ENCODE measurements at regions not wholly inside any gene's neighbourhood (a gene's known extent, or its start where the extent isn't known, plus 50 kb on each side); places are given as distances from the start of the nearest gene placed in this dataset.

GRCh38 chr5:28488752-28489151 is 1450.4 kb upstream of the CDH9 start:
- Histone ChIP-seq H4K91ac (ENCODE audit: low read depth, low read length) (no peak overlapping the region), H3K79me1 (ENCODE audit: low read length) (no peaks in the 10 kb centered on the region), H2BK5ac (ENCODE audit: low read depth, low read length, poor library complexity) (no peak overlapping the region), H3K4me3 (ENCODE audit: low read depth, low read length) (no peak overlapping the region), H2BK12ac (ENCODE audit: low read length) (no peak overlapping the region), H3K79me2 (ENCODE audit: control insufficient read depth, insufficient read depth, low read length, poor library complexity) (no peaks in the 10 kb centered on the region), H4K8ac (ENCODE audit: low read depth, low read length) (no peak overlapping the region), H3K9me3 (ENCODE audit: insufficient read depth, low read depth, low read length) (no peaks in the 10 kb centered on the region), H3K18ac (ENCODE audit: low read length) (no peak overlapping the region), H3K36me3 (ENCODE audit: control insufficient read depth in 1 of 2, insufficient read depth in 2 of 2, low read length in 2 of 2) (no peaks in the 10 kb centered on the region), H2BK120ac (ENCODE audit: insufficient read depth, low read length, poor library complexity) (no peak overlapping the region), H4K12ac (ENCODE audit: low read depth, low read length) (no peak overlapping the region), H2AK5ac (ENCODE audit: low read length) (no peak overlapping the region), H3K27me3 (ENCODE audit: insufficient read depth, low read length) (no peaks in the 10 kb centered on the region), H3K4me2 (ENCODE audit: low read length) (no peak overlapping the region), H3K4ac (ENCODE audit: low read depth, low read length) (no peak overlapping the region), H3K27ac (ENCODE audit: low read depth, low read length) (no peak overlapping the region), H3K9ac (ENCODE audit: low read length) (no peak overlapping the region), H3K23ac (ENCODE audit: low read length) (no peak overlapping the region), H3K4me1 (ENCODE audit: control insufficient read depth in 1 of 2, insufficient read depth in 2 of 2, low read length in 2 of 2) (no peaks in the 10 kb centered on the region), H2AFZ (ENCODE audit: insufficient read depth, low read length, poor library complexity) (no peak overlapping the region), H3K14ac (ENCODE audit: low read length) (no peak overlapping the region)
- WGBS (ENCODE audit: extremely low coverage, insufficient coverage, insufficient read length) = no CpG with 5 or more reads among the region's 2 CpGs
- DNase-seq = no peak

DNA sequence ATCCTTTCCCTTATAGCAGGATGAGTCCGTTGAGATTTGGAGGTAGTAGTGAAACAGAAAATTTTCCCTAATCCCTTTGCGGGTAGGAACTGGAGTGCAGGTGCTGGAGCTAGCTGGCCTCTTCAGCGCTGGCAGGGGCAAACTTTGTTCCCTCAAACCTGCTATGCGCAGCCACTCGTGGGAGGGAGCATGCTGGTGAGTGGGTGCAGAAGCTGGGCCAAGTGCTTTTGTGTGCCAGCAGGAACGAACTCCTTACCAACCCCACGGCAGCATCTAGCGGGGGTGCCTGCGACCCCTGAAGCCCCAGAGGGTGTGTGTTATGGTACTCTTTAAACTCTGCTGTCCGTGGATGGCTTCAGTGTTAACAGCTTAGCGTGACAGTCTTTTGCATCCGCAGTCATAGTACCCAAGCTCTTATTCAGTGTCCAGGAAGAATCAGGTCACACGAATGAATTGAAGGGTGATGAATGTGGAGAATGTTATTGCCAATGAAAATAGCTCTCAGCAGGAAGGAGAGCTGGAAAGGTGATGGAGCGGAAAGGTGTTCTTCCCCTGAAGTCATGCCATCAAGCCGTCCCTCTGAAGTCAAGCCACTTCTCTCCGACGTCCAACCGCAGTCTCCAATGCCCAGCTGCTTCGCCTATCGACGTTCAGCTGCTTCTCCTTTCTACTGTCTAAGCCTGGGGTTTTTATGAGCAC is 1445.1 kb upstream of the CDH9 start:
- no peak overlapping the region for H3K4me3 ChIP-seq (ENCODE audit: low read depth, low read length)
- H3K4ac ChIP-seq (ENCODE audit: low read depth, low read length) = no peak overlapping the region
- no peaks in the 10 kb centered on the region for H3K79me2 ChIP-seq (ENCODE audit: control insufficient read depth, insufficient read depth, low read length, poor library complexity)
- no CpG with 5 or more reads among the region's 21 CpGs for WGBS (ENCODE audit: extremely low coverage, insufficient coverage, insufficient read length)
- no peak overlapping the region for H2AFZ ChIP-seq (ENCODE audit: insufficient read depth, low read length, poor library complexity)
- no peak overlapping the region for H2AK5ac ChIP-seq (ENCODE audit: low read length)
- no peaks in the 10 kb centered on the region for H3K36me3 ChIP-seq (ENCODE audit: control insufficient read depth in 1 of 2, insufficient read depth in 2 of 2, low read length in 2 of 2)
- H4K8ac ChIP-seq (ENCODE audit: low read depth, low read length) = no peak overlapping the region
- no peak overlapping the region for H3K14ac ChIP-seq (ENCODE audit: low read length)
- no peak overlapping the region for H3K4me2 ChIP-seq (ENCODE audit: low read length)
- H3K9me3 ChIP-seq (ENCODE audit: insufficient read depth, low read depth, low read length) = no peaks in the 10 kb centered on the region
- no peak overlapping the region for H3K27ac ChIP-seq (ENCODE audit: low read depth, low read length)
- no peaks in the 10 kb centered on the region for H3K79me1 ChIP-seq (ENCODE audit: low read length)
- H4K12ac ChIP-seq (ENCODE audit: low read depth, low read length) = no peak overlapping the region
- DNase-seq = no peak
- H2BK120ac ChIP-seq (ENCODE audit: insufficient read depth, low read length, poor library complexity) = no peak overlapping the region
- H2BK12ac ChIP-seq (ENCODE audit: low read length) = no peak overlapping the region
- H3K18ac ChIP-seq (ENCODE audit: low read length) = no peak overlapping the region
- no peak overlapping the region for H3K9ac ChIP-seq (ENCODE audit: low read length)
- no peak overlapping the region for H2BK5ac ChIP-seq (ENCODE audit: low read depth, low read length, poor library complexity)
- no peaks in the 10 kb centered on the region for H3K4me1 ChIP-seq (ENCODE audit: control insufficient read depth in 1 of 2, insufficient read depth in 2 of 2, low read length in 2 of 2)
- H3K23ac ChIP-seq (ENCODE audit: low read length) = no peak overlapping the region
- H4K91ac ChIP-seq (ENCODE audit: low read depth, low read length) = no peak overlapping the region
- no peaks in the 10 kb centered on the region for H3K27me3 ChIP-seq (ENCODE audit: insufficient read depth, low read length)

DNA sequence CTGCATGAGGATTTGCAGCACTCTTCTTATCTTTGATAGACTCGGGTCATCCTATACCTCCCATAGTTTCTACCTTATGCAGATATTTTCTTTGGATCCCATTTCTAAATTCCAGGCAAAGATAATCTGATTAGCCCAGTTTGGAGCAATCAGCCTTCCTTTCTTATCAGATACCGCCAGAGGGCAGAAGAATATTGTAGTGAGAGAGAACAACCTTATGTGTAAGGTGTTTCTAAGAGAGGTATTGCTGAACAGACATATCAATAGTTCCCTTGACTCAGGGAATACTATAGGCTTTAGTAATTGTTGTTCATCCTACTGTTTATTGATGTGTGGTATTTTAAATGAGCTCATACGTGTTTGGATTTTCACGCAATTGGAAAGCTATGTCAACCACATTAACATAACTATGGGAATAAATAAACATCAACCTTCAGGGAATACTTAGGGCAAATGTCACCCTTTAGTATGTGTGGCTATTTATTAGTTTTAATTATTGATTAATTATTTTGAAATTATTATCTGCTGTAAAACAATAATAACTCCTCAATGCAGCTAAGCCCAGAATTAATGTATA is 1435.2 kb upstream of the CDH9 start:
- Histone ChIP-seq H4K8ac (ENCODE audit: low read depth, low read length) (no peak overlapping the region), H3K27me3 (ENCODE audit: insufficient read depth, low read length) (no peaks in the 10 kb centered on the region), H3K23ac (ENCODE audit: low read length) (no peak overlapping the region), H2BK12ac (ENCODE audit: low read length) (no peak overlapping the region), H2AFZ (ENCODE audit: insufficient read depth, low read length, poor library complexity) (no peak overlapping the region), H3K4me1 (ENCODE audit: control insufficient read depth in 1 of 2, insufficient read depth in 2 of 2, low read length in 2 of 2) (no peaks in the 10 kb centered on the region), H3K9me3 (ENCODE audit: insufficient read depth, low read depth, low read length) (no peaks in the 10 kb centered on the region), H4K12ac (ENCODE audit: low read depth, low read length) (no peak overlapping the region), H3K14ac (ENCODE audit: low read length) (no peak overlapping the region), H3K9ac (ENCODE audit: low read length) (no peak overlapping the region), H2BK5ac (ENCODE audit: low read depth, low read length, poor library complexity) (no peak overlapping the region), H3K4me2 (ENCODE audit: low read length) (no peak overlapping the region), H4K91ac (ENCODE audit: low read depth, low read length) (no peak overlapping the region), H3K36me3 (ENCODE audit: control insufficient read depth in 1 of 2, insufficient read depth in 2 of 2, low read length in 2 of 2) (no peaks in the 10 kb centered on the region), H3K4ac (ENCODE audit: low read depth, low read length) (no peak overlapping the region), H3K79me1 (ENCODE audit: low read length) (no peaks in the 10 kb centered on the region), H2AK5ac (ENCODE audit: low read length) (no peak overlapping the region), H3K4me3 (ENCODE audit: low read depth, low read length) (no peak overlapping the region), H2BK120ac (ENCODE audit: insufficient read depth, low read length, poor library complexity) (no peak overlapping the region), H3K27ac (ENCODE audit: low read depth, low read length) (no peak overlapping the region), H3K18ac (ENCODE audit: low read length) (no peak overlapping the region), H3K79me2 (ENCODE audit: control insufficient read depth, insufficient read depth, low read length, poor library complexity) (no peaks in the 10 kb centered on the region)
- WGBS (ENCODE audit: extremely low coverage, insufficient coverage, insufficient read length) = no CpG with 5 or more reads among the region's 4 CpGs
- DNase-seq = peak in 1 of 2 donors; percentile 36

- Histone ChIP-seq H2AK5ac (ENCODE audit: low read length) (no peak overlapping the region), H3K27me3 (ENCODE audit: insufficient read depth, low read length) (no peaks in the 10 kb centered on the region), H2BK12ac (ENCODE audit: low read length) (no peak overlapping the region), H2BK5ac (ENCODE audit: low read depth, low read length, poor library complexity) (no peak overlapping the region), H3K4me3 (ENCODE audit: low read depth, low read length) (no peak overlapping the region), H3K18ac (ENCODE audit: low read length) (no peak overlapping the region), H3K79me1 (ENCODE audit: low read length) (no peaks in the 10 kb centered on the region), H3K4me1 (ENCODE audit: control insufficient read depth in 1 of 2, insufficient read depth in 2 of 2, low read length in 2 of 2) (no peaks in the 10 kb centered on the region), H4K8ac (ENCODE audit: low read depth, low read length) (no peak overlapping the region), H2AFZ (ENCODE audit: insufficient read depth, low read length, poor library complexity) (no peak overlapping the region), H4K91ac (ENCODE audit: low read depth, low read length) (no peak overlapping the region), H3K9ac (ENCODE audit: low read length) (no peak overlapping the region), H2BK120ac (ENCODE audit: insufficient read depth, low read length, poor library complexity) (no peak overlapping the region), H3K79me2 (ENCODE audit: control insufficient read depth, insufficient read depth, low read length, poor library complexity) (no peaks in the 10 kb centered on the region), H3K4me2 (ENCODE audit: low read length) (no peak overlapping the region), H4K12ac (ENCODE audit: low read depth, low read length) (no peak overlapping the region), H3K27ac (ENCODE audit: low read depth, low read length) (no peak overlapping the region), H3K14ac (ENCODE audit: low read length) (no peak overlapping the region), H3K23ac (ENCODE audit: low read length) (no peak overlapping the region), H3K4ac (ENCODE audit: low read depth, low read length) (no peak overlapping the region), H3K36me3 (ENCODE audit: control insufficient read depth in 1 of 2, insufficient read depth in 2 of 2, low read length in 2 of 2) (no peaks in the 10 kb centered on the region), H3K9me3 (ENCODE audit: insufficient read depth, low read depth, low read length) (no peaks in the 10 kb centered on the region)
- no CpG with 5 or more reads among the region's 3 CpGs for WGBS (ENCODE audit: extremely low coverage, insufficient coverage, insufficient read length)
- no peak for DNase-seq
Measured at GRCh38 chr5:28468166-28468565, 1429.8 kb upstream of the CDH9 start.
